H9 (cell line): ENCODE measurements at regions not wholly inside any gene's neighbourhood (a gene's known extent, or its start where the extent isn't known, plus 50 kb on each side); places are given as distances from the start of the nearest gene placed in this dataset.
A peak's percentile ranks its signal among the peaks of the same experiment; 100 is the strongest.

Experiments
- DNase-seq: peaks from one replicate; pipeline ENCODE4 v3.0.0-alpha.2; 2017
- H2AFZ ChIP-seq: one replicate; pipeline ENCODE4 v1.6.1; 2013; ENCODE audit warnings: mild to moderate bottlenecking, low read length, control low read depth, moderate library complexity
- H2AK5ac ChIP-seq: 2 replicates; pipeline ENCODE4 v1.6.1; 2013; ENCODE audit warnings: low read length, control low read depth, mixed read lengths; ENCODE audit not compliant: insufficient read length
- H2BK120ac ChIP-seq: one replicate; pipeline ENCODE4 v1.6.1; 2013; ENCODE audit warnings: low read depth, mild to moderate bottlenecking, low read length, control low read depth, inconsistent platforms; ENCODE audit not compliant: poor library complexity, severe bottlenecking
- H2BK12ac ChIP-seq: 2 replicates; pipeline ENCODE4 v1.6.1; 2013; ENCODE audit warnings: low read length, control low read depth, mixed read lengths, low read depth; ENCODE audit not compliant: insufficient read length
- H2BK15ac ChIP-seq: 2 replicates; pipeline ENCODE4 v1.6.1; 2013; ENCODE audit warnings: low read depth, low read length, control low read depth
- H2BK20ac ChIP-seq: one replicate; pipeline ENCODE4 v1.6.1; 2013; ENCODE audit warnings: low read depth, mild to moderate bottlenecking, low read length, control low read depth, inconsistent platforms; ENCODE audit not compliant: poor library complexity, severe bottlenecking
- H2BK5ac ChIP-seq: 2 replicates; pipeline ENCODE4 v1.6.1; 2013; ENCODE audit warnings: low read length, control low read depth, mixed read lengths; ENCODE audit not compliant: insufficient read length
- H3K14ac ChIP-seq: 2 replicates; pipeline ENCODE4 v1.6.1; 2013; ENCODE audit warnings: low read length, control low read depth; ENCODE audit not compliant: insufficient read depth
- H3K18ac ChIP-seq: 2 replicates; pipeline ENCODE4 v1.6.1; 2013; ENCODE audit warnings: low read depth, mild to moderate bottlenecking, mixed read lengths, low read length, control low read depth; ENCODE audit not compliant: insufficient read length
- H3K23ac ChIP-seq: 2 replicates; pipeline ENCODE4 v1.6.1; 2013; ENCODE audit warnings: low read length, control low read depth, mixed read lengths, low read depth; ENCODE audit not compliant: insufficient read length
- H3K23me2 ChIP-seq: 2 replicates; pipeline ENCODE4 v1.6.1; 2013; ENCODE audit warnings: low read depth, mild to moderate bottlenecking, mixed read lengths, low read length, control low read depth; ENCODE audit not compliant: insufficient read length, poor library complexity, severe bottlenecking
- H3K27ac ChIP-seq: 2 replicates; pipeline ENCODE4 v1.5.1; 2013; ENCODE audit warnings: low read length, control low read depth, mixed read lengths, low read depth; ENCODE audit not compliant: insufficient read length
- H3K27me3 ChIP-seq: 2 replicates; pipeline ENCODE4 v1.6.1; 2013; ENCODE audit warnings: low read length, control low read depth, inconsistent platforms; ENCODE audit not compliant: insufficient read depth
- H3K4ac ChIP-seq: 2 replicates; pipeline ENCODE4 v1.6.1; 2013; ENCODE audit warnings: low read depth, mild to moderate bottlenecking, control low read depth, inconsistent platforms, low read length, moderate library complexity
- H3K4me1 ChIP-seq: 2 replicates; pipeline ENCODE4 v1.6.1; 2013; ENCODE audit warnings: low read length, control low read depth, inconsistent platforms; ENCODE audit not compliant: insufficient read depth
- H3K4me2 ChIP-seq: 2 replicates; pipeline ENCODE4 v1.6.1; 2013; ENCODE audit warnings: low read length, control low read depth, mixed read lengths; ENCODE audit not compliant: insufficient read length, insufficient read depth
- H3K56ac ChIP-seq: 2 replicates; pipeline ENCODE4 v1.6.1; 2013; ENCODE audit warnings: low read depth, mild to moderate bottlenecking, mixed read lengths, low read length, control low read depth; ENCODE audit not compliant: insufficient read length
- H3K79me1 ChIP-seq: 2 replicates; pipeline ENCODE4 v1.6.1; 2013; ENCODE audit warnings: low read depth, mild to moderate bottlenecking, moderate library complexity, low read length, control low read depth, inconsistent platforms; ENCODE audit not compliant: insufficient read depth, poor library complexity, severe bottlenecking
- H3K79me2 ChIP-seq: 2 replicates; pipeline ENCODE4 v1.6.1; 2013; ENCODE audit warnings: low read length, control low read depth, inconsistent platforms; ENCODE audit not compliant: insufficient read depth
- H3K9ac ChIP-seq: 2 replicates; pipeline ENCODE4 v1.6.1; 2013; ENCODE audit warnings: low read length, control low read depth, mixed read lengths; ENCODE audit not compliant: insufficient read length; ENCODE audit errors: extremely low read depth
- H3K9me3 ChIP-seq: one replicate; pipeline ENCODE4 v1.6.1; 2013; ENCODE audit warnings: low read depth, low read length, inconsistent platforms; ENCODE audit not compliant: control insufficient read depth
- H3T11ph ChIP-seq: one replicate; pipeline ENCODE4 v1.6.1; 2013; ENCODE audit warnings: mild to moderate bottlenecking, low read length, control low read depth, inconsistent platforms
- H4K20me1 ChIP-seq: one replicate; pipeline ENCODE4 v1.6.1; 2013; ENCODE audit not compliant: control insufficient read depth, insufficient read length, insufficient read depth
- H4K5ac ChIP-seq: 2 replicates; pipeline ENCODE4 v1.6.1; 2013; ENCODE audit warnings: low read depth, mild to moderate bottlenecking, mixed read lengths, low read length, control low read depth; ENCODE audit not compliant: insufficient read length
- H4K8ac ChIP-seq: replicated peaks from 2 replicates; pipeline ENCODE4 v1.6.1; 2013; ENCODE audit warnings: low read length, control low read depth, mixed read lengths, low read depth; ENCODE audit not compliant: insufficient read length
- H4K91ac ChIP-seq: 2 replicates; pipeline ENCODE4 v1.6.1; 2013; ENCODE audit warnings: low read depth, mild to moderate bottlenecking, moderate library complexity, mixed read lengths, low read length, control low read depth; ENCODE audit not compliant: insufficient read length
- H3K27ac Mint-ChIP-seq, 3 experiments: 2 replicates in 2 of 3; 3 replicates in 1 of 3; pipeline ENCODE4 v1.8.0; 2020 to 2021; ENCODE audit warnings: mixed read lengths in 3 of 3, mild to moderate bottlenecking in 1 of 3, moderate library complexity in 1 of 3
- H3K27me3 Mint-ChIP-seq: 2 replicates; pipeline ENCODE4 v1.8.0; 2021; ENCODE audit warnings: low read depth, mild to moderate bottlenecking, moderate library complexity, mixed read lengths
- H3K36me3 Mint-ChIP-seq, 3 experiments: 2 replicates in 2 of 3; 3 replicates in 1 of 3; pipeline ENCODE4 v1.8.0; 2020 to 2021; ENCODE audit warnings: low read depth in 3 of 3, mixed read lengths in 3 of 3; ENCODE audit not compliant: insufficient read depth in 1 of 3
- H3K4me1 Mint-ChIP-seq, 2 experiments: 2 replicates each; pipeline ENCODE4 v1.8.0; 2020; ENCODE audit warnings: mixed read lengths in 2 of 2
- H3K4me3 Mint-ChIP-seq, 2 experiments: 2 replicates in 1 of 2; 3 replicates in 1 of 2; pipeline ENCODE4 v1.8.0; 2020 to 2021; ENCODE audit warnings: mild to moderate bottlenecking in 2 of 2, mixed read lengths in 2 of 2, moderate library complexity in 1 of 2
- H3K9me3 Mint-ChIP-seq, 2 experiments: 2 replicates in 1 of 2; 3 replicates in 1 of 2; pipeline ENCODE4 v1.8.0; 2020; ENCODE audit warnings: mild to moderate bottlenecking in 2 of 2, mixed read lengths in 2 of 2, moderate library complexity in 1 of 2
- WGBS: extraction: QIAGEN DNeasy Blood & Tissue Kit; methylation state at CpG from one replicate; pipeline ENCODE4 v1.1.7; 2013; ENCODE audit warnings: missing lambda C conversion rate, low lambda C conversion rate, mixed read lengths; ENCODE audit not compliant: insufficient read length; ENCODE audit errors: extremely low coverage; 5-methylcytosine and 5-hydroxymethylcytosine counted together
- TF ChIP-seq, protein P1 (sequence below): fragments of 200-600 bp; sonication (generic); conservative IDR thresholded peaks from 3 replicates; pipeline ENCODE4 v1.8.0; 2021; ENCODE audit warnings: antibody characterized with exemption, mild to moderate bottlenecking

GRCh38 chr1:29948581-29948980, 712.3 kb downstream of the PTPRU start:
- H2AK5ac ChIP-seq = no peak overlapping the region
- no peaks in the 10 kb centered on the region for H3K9me3 Mint-ChIP-seq
- H3K4ac ChIP-seq = no peak overlapping the region
- no peak for DNase-seq
- H4K20me1 ChIP-seq = no peaks in the 10 kb centered on the region
- H3K4me1 ChIP-seq = peaks cover 8% of the 10 kb centered on the region; the same call in 1 of the 2 replicates
- no peak overlapping the region for H2BK15ac ChIP-seq
- no peaks in the 10 kb centered on the region for H3K9me3 ChIP-seq
- no peak overlapping the region; a peak in 1 of 5 replicates for H3K4me3 Mint-ChIP-seq
- no peak overlapping the region for H2BK12ac ChIP-seq
- H4K91ac ChIP-seq = no peak overlapping the region
- H3K14ac ChIP-seq = no peak overlapping the region
- H3K18ac ChIP-seq = no peak overlapping the region
- H2BK120ac ChIP-seq = no peak overlapping the region
- H3K9ac ChIP-seq = no peak overlapping the region
- no peaks in the 10 kb centered on the region for H3K36me3 Mint-ChIP-seq
- H3K27me3 Mint-ChIP-seq = peaks cover 4% of the 10 kb centered on the region
- H3K56ac ChIP-seq = no peak overlapping the region
- no peak overlapping the region for H3K4me2 ChIP-seq
- H3K27ac ChIP-seq = no peak overlapping the region
- H2AFZ ChIP-seq = no peak overlapping the region
- H3K79me1 ChIP-seq = no peaks in the 10 kb centered on the region
- no peak overlapping the region for H3T11ph ChIP-seq
- no peaks in the 10 kb centered on the region for H3K27me3 ChIP-seq
- H2BK20ac ChIP-seq = no peak overlapping the region
- H4K5ac ChIP-seq = no peak overlapping the region
- TF ChIP-seq, protein P1, sequence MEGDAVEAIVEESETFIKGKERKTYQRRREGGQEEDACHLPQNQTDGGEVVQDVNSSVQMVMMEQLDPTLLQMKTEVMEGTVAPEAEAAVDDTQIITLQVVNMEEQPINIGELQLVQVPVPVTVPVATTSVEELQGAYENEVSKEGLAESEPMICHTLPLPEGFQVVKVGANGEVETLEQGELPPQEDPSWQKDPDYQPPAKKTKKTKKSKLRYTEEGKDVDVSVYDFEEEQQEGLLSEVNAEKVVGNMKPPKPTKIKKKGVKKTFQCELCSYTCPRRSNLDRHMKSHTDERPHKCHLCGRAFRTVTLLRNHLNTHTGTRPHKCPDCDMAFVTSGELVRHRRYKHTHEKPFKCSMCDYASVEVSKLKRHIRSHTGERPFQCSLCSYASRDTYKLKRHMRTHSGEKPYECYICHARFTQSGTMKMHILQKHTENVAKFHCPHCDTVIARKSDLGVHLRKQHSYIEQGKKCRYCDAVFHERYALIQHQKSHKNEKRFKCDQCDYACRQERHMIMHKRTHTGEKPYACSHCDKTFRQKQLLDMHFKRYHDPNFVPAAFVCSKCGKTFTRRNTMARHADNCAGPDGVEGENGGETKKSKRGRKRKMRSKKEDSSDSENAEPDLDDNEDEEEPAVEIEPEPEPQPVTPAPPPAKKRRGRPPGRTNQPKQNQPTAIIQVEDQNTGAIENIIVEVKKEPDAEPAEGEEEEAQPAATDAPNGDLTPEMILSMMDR = no peak
- WGBS = no CpG with 5 or more reads among the region's 8 CpGs
- H2BK5ac ChIP-seq = no peak overlapping the region
- H4K8ac ChIP-seq = no peak overlapping the region
- no peaks in the 10 kb centered on the region for H3K79me2 ChIP-seq
- H3K23me2 ChIP-seq = no peaks in the 10 kb centered on the region
- peak overlapping the region in 2 of 3 experiments; percentile 7 to 73; a peak in 2 of 7 replicates for H3K27ac Mint-ChIP-seq
- H3K4me1 Mint-ChIP-seq = peaks cover 29 to 32% of the 10 kb centered on the region in 2 experiments
- no peak overlapping the region for H3K23ac ChIP-seq
